Nephron progenitor cell (in vitro differentiated cells): ENCODE measurements at regions not wholly inside any gene's neighbourhood (a gene's known extent, or its start where the extent isn't known, plus 50 kb on each side); places are given as distances from the start of the nearest gene placed in this dataset.
A peak's percentile ranks its signal among the peaks of the same experiment; 100 is the strongest.

ENCODE experiments used
- DNase-seq: peaks from one replicate; pipeline ENCODE4 v3.0.0; 2021
- H3K27ac Mint-ChIP-seq: 2 replicates; pipeline ENCODE4 v1.8.0; 2021; ENCODE audit warnings: mild to moderate bottlenecking, moderate library complexity, mixed read lengths
- H3K27me3 Mint-ChIP-seq: 2 replicates; pipeline ENCODE4 v1.8.0; 2021; ENCODE audit warnings: mild to moderate bottlenecking, low read depth, mixed read lengths; ENCODE audit not compliant: poor library complexity
- H3K36me3 Mint-ChIP-seq: 2 replicates; pipeline ENCODE4 v1.8.0; 2021; ENCODE audit warnings: low read depth, mixed read lengths
- H3K4me1 Mint-ChIP-seq: 2 replicates; pipeline ENCODE4 v1.8.0; 2021; ENCODE audit warnings: mixed read lengths
- H3K4me3 Mint-ChIP-seq: 2 replicates; pipeline ENCODE4 v1.8.0; 2021; ENCODE audit warnings: mild to moderate bottlenecking, moderate library complexity, mixed read lengths
- H3K9me3 Mint-ChIP-seq: 2 replicates; pipeline ENCODE4 v1.8.0; 2021; ENCODE audit warnings: mild to moderate bottlenecking, moderate library complexity, mixed read lengths
- CTCF ChIP-seq: fragments of 200-600 bp; sonication (generic); IDR thresholded peaks from 2 replicates; pipeline ENCODE4 v1.5.0; 2021; ENCODE audit warnings: antibody characterized with exemption

GRCh38 chr9:129280623-129281271 is 102.7 kb upstream of the IER5L start:
- peaks cover 70% of the 10 kb centered on the region for H3K4me1 Mint-ChIP-seq
- no peak for TF ChIP-seq CTCF

GRCh38 chr9:129280236-129280622 is 102.2 kb upstream of the IER5L start:
- Mint-ChIP-seq H3K4me1 (peaks cover 70% of the 10 kb centered on the region), H3K4me3 (no peak overlapping the region), H3K27me3 (peaks cover 12% of the 10 kb centered on the region), H3K36me3 (no peaks in the 10 kb centered on the region), H3K9me3 (no peaks in the 10 kb centered on the region), H3K27ac (no peak overlapping the region)
- no peak for TF ChIP-seq CTCF
- no peak for DNase-seq

More at GRCh38 chr9:129280623-129281271, 102.7 kb upstream of the IER5L start:
- peaks cover 14% of the 10 kb centered on the region for H3K27me3 Mint-ChIP-seq
- DNase-seq: no peak
- H3K9me3 Mint-ChIP-seq: no peaks in the 10 kb centered on the region
- H3K36me3 Mint-ChIP-seq: no peaks in the 10 kb centered on the region
- no peak overlapping the region for H3K27ac Mint-ChIP-seq
- H3K4me3 Mint-ChIP-seq: no peak overlapping the region

GRCh38 chr9:129278391-129279237 is 100.6 kb upstream of the IER5L start:
- peaks cover 77% of the 10 kb centered on the region for H3K4me1 Mint-ChIP-seq
- no peaks in the 10 kb centered on the region for H3K36me3 Mint-ChIP-seq
- TF ChIP-seq CTCF: no peak
- peaks cover 16% of the 10 kb centered on the region for H3K27me3 Mint-ChIP-seq
- H3K27ac Mint-ChIP-seq: peak overlapping the region; percentile 74
- peak overlapping the region; percentile 18 for H3K4me3 Mint-ChIP-seq
- no peak for DNase-seq
- peaks cover 4% of the 10 kb centered on the region for H3K9me3 Mint-ChIP-seq

GRCh38 chr9:129276486-129277230 is 98.6 kb upstream of the IER5L start:
- H3K36me3 Mint-ChIP-seq: no peaks in the 10 kb centered on the region
- H3K27me3 Mint-ChIP-seq: peaks cover 16% of the 10 kb centered on the region
- no peak for DNase-seq
- H3K4me3 Mint-ChIP-seq: peak overlapping the region; percentile 29
- H3K27ac Mint-ChIP-seq: peak overlapping the region; percentile 44
- no peak for TF ChIP-seq CTCF
- H3K9me3 Mint-ChIP-seq: peaks cover 4% of the 10 kb centered on the region
- peaks cover 70% of the 10 kb centered on the region for H3K4me1 Mint-ChIP-seq

- H3K9me3 Mint-ChIP-seq: peaks cover 4% of the 10 kb centered on the region
- H3K36me3 Mint-ChIP-seq: no peaks in the 10 kb centered on the region
- TF ChIP-seq CTCF: no peak
- H3K4me1 Mint-ChIP-seq: peaks cover 73% of the 10 kb centered on the region
- H3K27me3 Mint-ChIP-seq: peaks cover 13% of the 10 kb centered on the region
- H3K4me3 Mint-ChIP-seq: peak overlapping the region; percentile 25
- H3K27ac Mint-ChIP-seq: no peak overlapping the region
- DNase-seq: no peak
These were observed 97.7 kb upstream of the IER5L start for GRCh38 chr9:129275626-129276247.
